RWPE1 (cell line): ENCODE measurements at regions not wholly inside any gene's neighbourhood (a gene's known extent, or its start where the extent isn't known, plus 50 kb on each side); places are given as distances from the start of the nearest gene placed in this dataset.
"Not testable (repeated sequence)": the region's sequence is repeated elsewhere in the genome, so short reads cannot be mapped to it uniquely, and the experiment has no call there.

ENCODE experiments used
- CTCF ChIA-PET: fragments of 350-600 bp; sonication (Branson Sonifier 250); formaldehyde crosslinking; extraction: SDS; loops from one replicate; lab custom pipeline; 2021; lab: Yijun Ruan, JAX
- POLR2A ChIA-PET: fragments of 400-600 bp; formaldehyde crosslinking; extraction: SDS; loops from one replicate; lab custom pipeline; 2020; ENCODE audit warnings: antibody characterized with exemption; ENCODE audit not compliant: low non-redundant PET; lab: Yijun Ruan, JAX
- DNase-seq: peaks from one replicate; pipeline ENCODE4 v3.0.0; 2012; ENCODE audit warnings: low spot score
- H3K27ac ChIP-seq: fragments of 450-650 bp; 2 replicates; pipeline ENCODE4 v1.5.1; 2017
- CTCF ChIP-seq: fragments of 450-650 bp; conservative IDR thresholded peaks from 2 replicates; pipeline ENCODE4 v1.5.1; 2017; ENCODE audit warnings: low read depth, mild to moderate bottlenecking

- no peak for TF ChIP-seq CTCF
- no peak overlapping the region for H3K27ac ChIP-seq
- DNase-seq = no peak
- CTCF ChIA-PET = no interaction called here
- POLR2A ChIA-PET = no interaction called here
Measured at GRCh38 chr12:93996321-93996720, 152.1 kb upstream of the PLXNC1 start.

- no peak overlapping the region for H3K27ac ChIP-seq
- CTCF ChIA-PET = no interaction called here
- no peak for TF ChIP-seq CTCF
- POLR2A ChIA-PET = no interaction called here
- DNase-seq = no peak
Measured at GRCh38 chr12:94001691-94002090, 146.7 kb upstream of the PLXNC1 start.

GRCh38 chr12:94002925-94003324 is 145.5 kb upstream of the PLXNC1 start:
- DNase-seq, POLR2A ChIA-PET, CTCF ChIA-PET, H3K27ac ChIP-seq: not testable (repeated sequence)

- POLR2A ChIA-PET, DNase-seq, CTCF ChIA-PET, H3K27ac ChIP-seq: not testable (repeated sequence)
Measured at GRCh38 chr12:94007833-94008232, 140.5 kb upstream of the PLXNC1 start.

GRCh38 chr12:94010307-94010706 is 138.1 kb upstream of the PLXNC1 start:
- POLR2A ChIA-PET = no interaction called here
- DNase-seq = no peak
- no peak overlapping the region for H3K27ac ChIP-seq
- TF ChIP-seq CTCF = no peak
- CTCF ChIA-PET = no interaction called here

- ChIA-PET CTCF (interaction anchor here (0.7 kb wide), 1 partner anchor 509 kb away, joined by 3 read pairs; no protein-coding TSS in a partner anchor), POLR2A (no interaction called here)
- no peak for TF ChIP-seq CTCF
- H3K27ac ChIP-seq = no peak overlapping the region
- no peak for DNase-seq
Measured at GRCh38 chr12:94012071-94012470, 136.3 kb upstream of the PLXNC1 start.

GRCh38 chr12:94012590-94012989 is 135.8 kb upstream of the PLXNC1 start:
- no peak overlapping the region for H3K27ac ChIP-seq
- CTCF ChIA-PET = interaction anchor here (0.7 kb wide), 1 partner anchor 510 kb away, joined by 3 read pairs; no protein-coding TSS in a partner anchor
- TF ChIP-seq CTCF = no peak
- no peak for DNase-seq
- POLR2A ChIA-PET = no interaction called here

- CTCF ChIA-PET, POLR2A ChIA-PET, DNase-seq, H3K27ac ChIP-seq: not testable (repeated sequence)
Measured at GRCh38 chr12:94017247-94017646, 131.1 kb upstream of the PLXNC1 start.
